Breast epithelium (tissue), 4 donors: ENCODE measurements at regions not wholly inside any gene's neighbourhood (a gene's known extent, or its start where the extent isn't known, plus 50 kb on each side); places are given as distances from the start of the nearest gene placed in this dataset.

Source experiments
- DNase-seq, 2 donors: peaks; one replicate each; pipeline ENCODE4 v3.0.0-alpha.2; 2019; ENCODE audit warnings: low spot score in 2 of 2
- H3K27ac ChIP-seq, 2 donors: fragments of 200-600 bp; sonication (generic) in 1 of 2; one replicate each; pipeline ENCODE4 v1.5.1; 2016 to 2019; ENCODE audit warnings: mild to moderate bottlenecking in 1 of 2
- H3K27me3 ChIP-seq, 2 donors: fragments of 200-600 bp; sonication (generic) in 1 of 2; one replicate each; pipeline versions ENCODE4 v1.5.1 to v1.6.0; 2017 to 2019; ENCODE audit warnings: control low read depth in 1 of 2, mild to moderate bottlenecking in 1 of 2
- H3K36me3 ChIP-seq: fragments of 200-600 bp; one replicate; pipeline ENCODE4 v1.5.1; 2019
- H3K4me1 ChIP-seq, 2 donors: fragments of 200-600 bp; sonication (generic); one replicate each; pipeline ENCODE4 v1.5.1; 2016 to 2019; ENCODE audit warnings: control low read depth in 1 of 2
- H3K4me3 ChIP-seq, 3 donors: fragments of 200-600 bp; sonication (generic); 1 replicate in 2 of 3; 2 replicates in 1 of 3; pipeline ENCODE4 v1.5.1; 2016 to 2019; ENCODE audit warnings: mild to moderate bottlenecking in 3 of 3, moderate library complexity in 2 of 3
- H3K9me3 ChIP-seq, 2 donors: fragments of 200-600 bp; sonication (generic) in 1 of 2; one replicate each; pipeline ENCODE4 v1.5.1; 2016 to 2019; ENCODE audit warnings: control low read depth in 1 of 2
- POLR2A ChIP-seq: fragments of 450-650 bp; IDR thresholded peaks from one replicate; pipeline ENCODE4 v1.6.1; 2016; ENCODE audit warnings: antibody characterized with exemption, mild to moderate bottlenecking, moderate library complexity
- POLR2AphosphoS5 ChIP-seq, 3 donors: sonication (generic); formaldehyde crosslinking; IDR thresholded peaks; one replicate each; pipeline ENCODE4 v1.6.1; 2017; ENCODE audit warnings: antibody characterized with exemption in 3 of 3
- intact Hi-C: fragments of 100-400 bp; cut with DNase I; formaldehyde crosslinking; loops from one replicate; pipeline ENCODE4 v1.15.1; 2023; ENCODE audit warnings: low total_unique reads
- TF ChIP-seq, protein P1 (sequence below), 3 donors: fragments of 450-650 bp; IDR thresholded peaks; one replicate each; pipeline ENCODE4 v1.5.1; 2016 to 2017; ENCODE audit warnings: antibody characterized with exemption in 3 of 3, mild to moderate bottlenecking in 3 of 3, moderate library complexity in 3 of 3

GRCh38 chr4:11342401-11342800, 86.3 kb downstream of the HS3ST1 start:
- no peak overlapping the region for H3K4me3 ChIP-seq
- no peaks in the 10 kb centered on the region for H3K9me3 ChIP-seq
- intact Hi-C loops = no loop called here
- no peaks in the 10 kb centered on the region for H3K4me1 ChIP-seq
- no peak overlapping the region for H3K27ac ChIP-seq
- no peaks in the 10 kb centered on the region for H3K27me3 ChIP-seq
- no peaks in the 10 kb centered on the region for H3K36me3 ChIP-seq
- DNase-seq = no peak
- TF ChIP-seq, protein P1, sequence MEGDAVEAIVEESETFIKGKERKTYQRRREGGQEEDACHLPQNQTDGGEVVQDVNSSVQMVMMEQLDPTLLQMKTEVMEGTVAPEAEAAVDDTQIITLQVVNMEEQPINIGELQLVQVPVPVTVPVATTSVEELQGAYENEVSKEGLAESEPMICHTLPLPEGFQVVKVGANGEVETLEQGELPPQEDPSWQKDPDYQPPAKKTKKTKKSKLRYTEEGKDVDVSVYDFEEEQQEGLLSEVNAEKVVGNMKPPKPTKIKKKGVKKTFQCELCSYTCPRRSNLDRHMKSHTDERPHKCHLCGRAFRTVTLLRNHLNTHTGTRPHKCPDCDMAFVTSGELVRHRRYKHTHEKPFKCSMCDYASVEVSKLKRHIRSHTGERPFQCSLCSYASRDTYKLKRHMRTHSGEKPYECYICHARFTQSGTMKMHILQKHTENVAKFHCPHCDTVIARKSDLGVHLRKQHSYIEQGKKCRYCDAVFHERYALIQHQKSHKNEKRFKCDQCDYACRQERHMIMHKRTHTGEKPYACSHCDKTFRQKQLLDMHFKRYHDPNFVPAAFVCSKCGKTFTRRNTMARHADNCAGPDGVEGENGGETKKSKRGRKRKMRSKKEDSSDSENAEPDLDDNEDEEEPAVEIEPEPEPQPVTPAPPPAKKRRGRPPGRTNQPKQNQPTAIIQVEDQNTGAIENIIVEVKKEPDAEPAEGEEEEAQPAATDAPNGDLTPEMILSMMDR (IDR thresholded peaks at IDR 0.05) = no peak
- TF ChIP-seq POLR2AphosphoS5 (IDR thresholded peaks at IDR 0.05) = no peak
- TF ChIP-seq POLR2A = no peak

DNA sequence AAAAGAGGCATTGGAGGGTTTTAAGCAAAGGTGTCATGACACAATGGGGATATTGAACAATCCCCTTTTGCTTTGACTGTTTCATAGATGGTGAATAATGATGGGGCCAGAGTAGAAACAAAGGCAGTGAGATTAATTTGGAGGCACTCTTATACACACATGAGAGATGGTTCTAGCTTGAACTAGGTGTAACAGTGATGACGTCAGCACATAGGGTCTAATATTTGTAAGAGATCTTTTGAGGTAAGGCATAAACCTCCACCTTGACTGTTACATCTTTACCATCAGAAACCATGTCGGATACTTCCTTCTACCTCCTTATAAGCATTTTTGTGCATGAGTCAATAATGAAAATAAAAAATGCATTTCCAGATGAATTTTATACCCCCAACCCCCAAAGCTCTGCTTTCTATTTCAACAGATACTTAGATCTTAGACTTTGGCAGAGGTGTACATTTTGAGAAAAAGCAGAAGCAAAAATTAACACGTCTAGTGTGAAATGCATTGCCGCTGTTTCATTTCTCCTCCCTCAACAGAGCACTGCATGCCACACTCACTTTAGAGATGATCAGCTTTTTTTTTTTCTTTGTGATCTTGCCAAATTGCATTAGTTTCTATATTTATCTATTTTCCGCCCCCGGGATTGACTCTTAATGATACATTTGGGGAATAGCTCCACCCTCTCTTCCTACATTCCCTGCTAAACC, 87.2 kb downstream of the HS3ST1 start:
- no peaks in the 10 kb centered on the region for H3K27me3 ChIP-seq
- DNase-seq = no peak
- TF ChIP-seq POLR2AphosphoS5 (IDR thresholded peaks at IDR 0.05) (no peak), POLR2A (no peak)
- TF ChIP-seq, protein P1 (IDR thresholded peaks at IDR 0.05) = no peak
- H3K36me3 ChIP-seq = no peaks in the 10 kb centered on the region
- H3K4me1 ChIP-seq = no peaks in the 10 kb centered on the region
- no peak overlapping the region for H3K27ac ChIP-seq
- no peaks in the 10 kb centered on the region for H3K9me3 ChIP-seq
- intact Hi-C loops = no loop called here
- H3K4me3 ChIP-seq = no peak overlapping the region

GRCh38 chr4:11338956-11339782, 89.5 kb downstream of the HS3ST1 start:
- Histone ChIP-seq H3K4me3 (no peak overlapping the region), H3K9me3 (no peaks in the 10 kb centered on the region), H3K27me3 (no peaks in the 10 kb centered on the region), H3K4me1 (no peaks in the 10 kb centered on the region), H3K36me3 (no peaks in the 10 kb centered on the region), H3K27ac (no peak overlapping the region)
- no peak for TF ChIP-seq POLR2A
- TF ChIP-seq, protein P1 (IDR thresholded peaks at IDR 0.05) = no peak
- TF ChIP-seq POLR2AphosphoS5 (IDR thresholded peaks at IDR 0.05) = no peak
- DNase-seq = no peak
- intact Hi-C loops = no loop called here

GRCh38 chr4:11337287-11337686, 91.4 kb downstream of the HS3ST1 start:
- Histone ChIP-seq H3K27ac (no peak overlapping the region), H3K36me3 (no peaks in the 10 kb centered on the region), H3K4me3 (peak overlapping the region in 1 of 3 donors; percentile 28), H3K4me1 (no peaks in the 10 kb centered on the region), H3K9me3 (no peaks in the 10 kb centered on the region), H3K27me3 (no peaks in the 10 kb centered on the region)
- intact Hi-C loops = no loop called here
- no peak for DNase-seq
- no peak for TF ChIP-seq POLR2A
- TF ChIP-seq, protein P1 (IDR thresholded peaks at IDR 0.05) = no peak
- no peak for TF ChIP-seq POLR2AphosphoS5 (IDR thresholded peaks at IDR 0.05)

- Histone ChIP-seq H3K27ac (no peak overlapping the region), H3K9me3 (no peaks in the 10 kb centered on the region), H3K4me3 (peak overlapping the region in 1 of 3 donors; percentile 28), H3K27me3 (no peaks in the 10 kb centered on the region), H3K4me1 (no peaks in the 10 kb centered on the region), H3K36me3 (no peaks in the 10 kb centered on the region)
- TF ChIP-seq POLR2AphosphoS5 (IDR thresholded peaks at IDR 0.05) = no peak
- no peak for TF ChIP-seq POLR2A
- TF ChIP-seq, protein P1 (IDR thresholded peaks at IDR 0.05) = no peak
- DNase-seq = no peak
- intact Hi-C loops = no loop called here
Observed at GRCh38 chr4:11336435-11336834, 92.3 kb downstream of the HS3ST1 start.
